Keratinocyte (primary cell): ENCODE measurements at regions not wholly inside any gene's neighbourhood (a gene's known extent, or its start where the extent isn't known, plus 50 kb on each side); places are given as distances from the start of the nearest gene placed in this dataset.

Experiments
- DNase-seq: peaks from one replicate; pipeline ENCODE4 v3.0.0-alpha.2; 2011; ENCODE audit warnings: low read depth, missing footprints, low spot score
- FAIRE-seq: peaks from 2 replicates; lab custom pipeline; 2011; peaks lifted over from hg19 to GRCh38; lab: Jason Lieb, UNC
- H2AFZ ChIP-seq: 2 replicates; pipeline ENCODE4 v1.6.0; 2012; ENCODE audit warnings: low read length, control low read depth, inconsistent platforms; ENCODE audit not compliant: control insufficient read depth
- H3K27ac ChIP-seq: 2 replicates; pipeline ENCODE4 v1.5.1; 2011; ENCODE audit warnings: low read length; ENCODE audit not compliant: control insufficient read depth, insufficient read depth
- H3K27me3 ChIP-seq: 3 replicates; pipeline ENCODE4 v1.6.0; 2011; ENCODE audit warnings: low read length; ENCODE audit not compliant: control insufficient read depth, insufficient read depth; ENCODE audit errors: extremely low read depth
- H3K36me3 ChIP-seq, 2 experiments: 2 replicates in 1 of 2; 3 replicates in 1 of 2; pipeline ENCODE4 v1.5.1; 2011; ENCODE audit warnings: low read length in 2 of 2, mild to moderate bottlenecking in 1 of 2; ENCODE audit not compliant: control insufficient read depth in 2 of 2, insufficient read depth in 2 of 2; ENCODE audit errors: extremely low read depth in 1 of 2
- H3K4me1 ChIP-seq: 3 replicates; pipeline ENCODE4 v1.5.1; 2011; ENCODE audit warnings: low read length; ENCODE audit not compliant: control insufficient read depth, insufficient read depth; ENCODE audit errors: extremely low read depth
- H3K4me2 ChIP-seq: 3 replicates; pipeline ENCODE4 v1.6.0; 2011; ENCODE audit warnings: low read depth, low read length; ENCODE audit not compliant: control insufficient read depth, insufficient read depth; ENCODE audit errors: extremely low read depth
- H3K4me3 ChIP-seq, 3 experiments: fragments of 200-600 bp in 1 of 3; sonication (generic) in 1 of 3; 2 replicates in 2 of 3; 3 replicates in 1 of 3; pipeline ENCODE4 v1.5.1; 2011 to 2016; ENCODE audit warnings: low read length in 3 of 3, mild to moderate bottlenecking in 3 of 3, control low read depth in 2 of 3, inconsistent platforms in 1 of 3, low read depth in 1 of 3, mixed read lengths in 1 of 3, mixed run types in 1 of 3, moderate library complexity in 1 of 3; ENCODE audit not compliant: control insufficient read depth in 2 of 3, insufficient read depth in 2 of 3; ENCODE audit errors: extremely low read depth in 1 of 3
- H3K79me2 ChIP-seq: 2 replicates; pipeline ENCODE4 v1.6.0; 2012; ENCODE audit warnings: low read length; ENCODE audit not compliant: control insufficient read depth, insufficient read depth
- H3K9ac ChIP-seq: 3 replicates; pipeline ENCODE4 v1.6.0; 2011; ENCODE audit warnings: low read length; ENCODE audit not compliant: control insufficient read depth, insufficient read depth; ENCODE audit errors: extremely low read depth
- H3K9me1 ChIP-seq: 3 replicates; pipeline ENCODE4 v1.6.0; 2011; ENCODE audit warnings: low read length; ENCODE audit not compliant: control insufficient read depth, insufficient read depth; ENCODE audit errors: extremely low read depth
- H3K9me3 ChIP-seq: 2 replicates; pipeline ENCODE4 v1.5.1; 2012; ENCODE audit warnings: low read depth, low read length; ENCODE audit not compliant: control insufficient read depth
- H4K20me1 ChIP-seq: 3 replicates; pipeline ENCODE4 v1.6.0; 2011; ENCODE audit warnings: low read length; ENCODE audit not compliant: control insufficient read depth, insufficient read depth; ENCODE audit errors: extremely low read depth
- EZH2 ChIP-seq: IDR thresholded peaks from one replicate; pipeline ENCODE4 v1.6.1; 2012; ENCODE audit warnings: inconsistent platforms, mild to moderate bottlenecking, low read length, moderate library complexity
- dilution Hi-C: fragments of 300-500 bp; cut with MboI; formaldehyde crosslinking; loops from one replicate; pipeline ENCODE4 v1.7.0; 2020; ENCODE audit warnings: low sequenced_read_pairs; ENCODE audit not compliant: extremely low pct_ligation_motif_present
- TF ChIP-seq, protein P1 (sequence below), 3 experiments: IDR thresholded peaks in 1 of 3; conservative IDR thresholded peaks in 1 of 3; optimal IDR thresholded peaks in 1 of 3; 2 replicates in 2 of 3; 3 replicates in 1 of 3; pipeline versions ENCODE3 to v1.5.1; 2011; ENCODE audit warnings: low read length in 3 of 3, mild to moderate bottlenecking in 3 of 3, moderate library complexity in 2 of 3, control low read depth in 1 of 3, inconsistent platforms in 1 of 3; ENCODE audit not compliant: insufficient read depth in 2 of 3; ENCODE audit errors: extremely low read depth in 1 of 3

DNA sequence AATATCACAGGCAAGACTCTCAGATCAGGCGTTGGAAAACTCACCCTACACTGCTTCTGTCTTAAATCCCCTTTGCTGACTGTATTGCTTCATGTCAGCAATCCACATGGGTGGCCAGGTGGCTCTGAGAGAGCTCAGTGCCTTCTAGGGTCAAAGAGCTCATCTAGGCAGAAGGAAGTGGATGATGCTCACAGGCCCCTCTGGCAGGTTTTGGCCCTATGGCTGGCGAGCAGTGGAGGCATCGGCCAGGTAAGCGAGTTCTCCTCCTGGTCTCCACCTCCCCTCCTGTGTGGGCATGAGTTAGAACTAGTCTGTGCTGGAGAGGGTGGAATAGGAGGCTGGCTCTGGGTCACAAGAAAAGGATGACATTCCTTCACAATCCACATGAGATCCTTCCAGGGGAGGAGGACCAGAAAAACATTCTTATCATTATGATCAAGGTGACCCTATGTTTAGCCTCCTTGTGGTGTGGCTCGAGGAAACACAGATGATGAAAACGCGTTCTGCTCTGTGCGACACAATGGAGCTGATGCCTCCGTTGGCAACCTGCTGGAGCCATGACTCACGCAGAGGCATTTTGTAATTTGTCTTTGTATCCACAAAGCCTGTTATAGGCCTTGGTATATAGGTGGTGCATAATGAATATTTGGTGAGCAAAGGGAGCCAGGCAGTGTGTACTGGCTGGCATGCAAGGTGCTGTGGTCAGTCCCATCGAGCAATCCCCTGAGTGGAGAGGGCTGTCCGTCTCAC lies 264.6 kb upstream of the RAB4A start:
- no peak for TF ChIP-seq EZH2
- TF ChIP-seq, protein P1, sequence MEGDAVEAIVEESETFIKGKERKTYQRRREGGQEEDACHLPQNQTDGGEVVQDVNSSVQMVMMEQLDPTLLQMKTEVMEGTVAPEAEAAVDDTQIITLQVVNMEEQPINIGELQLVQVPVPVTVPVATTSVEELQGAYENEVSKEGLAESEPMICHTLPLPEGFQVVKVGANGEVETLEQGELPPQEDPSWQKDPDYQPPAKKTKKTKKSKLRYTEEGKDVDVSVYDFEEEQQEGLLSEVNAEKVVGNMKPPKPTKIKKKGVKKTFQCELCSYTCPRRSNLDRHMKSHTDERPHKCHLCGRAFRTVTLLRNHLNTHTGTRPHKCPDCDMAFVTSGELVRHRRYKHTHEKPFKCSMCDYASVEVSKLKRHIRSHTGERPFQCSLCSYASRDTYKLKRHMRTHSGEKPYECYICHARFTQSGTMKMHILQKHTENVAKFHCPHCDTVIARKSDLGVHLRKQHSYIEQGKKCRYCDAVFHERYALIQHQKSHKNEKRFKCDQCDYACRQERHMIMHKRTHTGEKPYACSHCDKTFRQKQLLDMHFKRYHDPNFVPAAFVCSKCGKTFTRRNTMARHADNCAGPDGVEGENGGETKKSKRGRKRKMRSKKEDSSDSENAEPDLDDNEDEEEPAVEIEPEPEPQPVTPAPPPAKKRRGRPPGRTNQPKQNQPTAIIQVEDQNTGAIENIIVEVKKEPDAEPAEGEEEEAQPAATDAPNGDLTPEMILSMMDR (optimal IDR thresholded peaks at IDR 0.05 in 1 of 3, IDR thresholded peaks at IDR 0.05 in 1 of 3, conservative IDR thresholded peaks at IDR 0.05 in 1 of 3; ENCODE audit: extremely low read depth in 1 of 3, insufficient read depth in 2 of 3, low read length in 3 of 3), result no peak
- no peak overlapping the region for H3K27ac ChIP-seq

DNA sequence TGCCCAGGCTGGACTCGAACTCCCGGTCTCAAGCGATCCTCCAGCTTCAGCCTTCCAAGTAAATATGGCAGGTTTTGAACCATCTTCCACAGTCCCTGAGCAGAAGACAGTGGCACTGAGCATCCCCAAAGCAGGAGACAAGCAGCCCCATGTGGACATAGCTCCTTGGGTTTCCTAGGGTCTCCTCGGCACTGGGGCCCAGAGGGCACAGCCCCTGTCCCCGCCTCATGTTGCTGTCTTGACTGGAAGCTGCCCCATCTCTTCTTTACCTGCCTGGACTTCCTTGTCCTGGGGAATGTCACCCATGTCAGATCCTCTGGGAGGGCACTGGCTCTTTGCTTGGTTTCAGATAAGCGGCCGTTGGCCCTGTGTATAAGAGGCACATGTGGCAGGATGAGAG lies 263.7 kb upstream of the RAB4A start:
- TF ChIP-seq, protein P1 (optimal IDR thresholded peaks at IDR 0.05 in 1 of 3, IDR thresholded peaks at IDR 0.05 in 1 of 3, conservative IDR thresholded peaks at IDR 0.05 in 1 of 3; ENCODE audit: extremely low read depth in 1 of 3, insufficient read depth in 2 of 3, low read length in 3 of 3), result no peak
- no peak for TF ChIP-seq EZH2
- H3K36me3 ChIP-seq, result no peaks in the 10 kb centered on the region
- FAIRE-seq, result no peak

More for the DNA sequence above, 264.6 kb upstream of the RAB4A start:
- H3K4me2 ChIP-seq, result no peak overlapping the region
- H3K36me3 ChIP-seq, result no peaks in the 10 kb centered on the region
- H3K4me1 ChIP-seq, result peaks cover 8% of the 10 kb centered on the region
- H3K4me3 ChIP-seq, result no peak overlapping the region
- DNase-seq, result no peak
- no peaks in the 10 kb centered on the region for H3K9me3 ChIP-seq
- peaks cover 3% of the 10 kb centered on the region for H3K27me3 ChIP-seq
- no peak for FAIRE-seq
- no peaks in the 10 kb centered on the region for H4K20me1 ChIP-seq
- dilution Hi-C loops, result no loop called here
- H3K79me2 ChIP-seq, result no peaks in the 10 kb centered on the region
- no peaks in the 10 kb centered on the region for H3K9me1 ChIP-seq
- no peak overlapping the region for H2AFZ ChIP-seq
- no peak overlapping the region for H3K9ac ChIP-seq

More for the DNA sequence above, 263.7 kb upstream of the RAB4A start:
- Histone ChIP-seq H4K20me1 (no peaks in the 10 kb centered on the region), H3K79me2 (no peaks in the 10 kb centered on the region), H3K27ac (no peak overlapping the region), H3K4me2 (no peak overlapping the region), H3K4me1 (peaks cover under 1% of the 10 kb centered on the region), H3K4me3 (no peak overlapping the region), H3K27me3 (peaks cover 3% of the 10 kb centered on the region), H3K9me1 (no peaks in the 10 kb centered on the region), H3K9ac (no peak overlapping the region), H3K9me3 (no peaks in the 10 kb centered on the region), H2AFZ (no peak overlapping the region)
- dilution Hi-C loops, result no loop called here
- no peak for DNase-seq
